Upper lobe of right lung (tissue), 1 donor: ENCODE measurements at regions not wholly inside any gene's neighbourhood (a gene's known extent, or its start where the extent isn't known, plus 50 kb on each side); places are given as distances from the start of the nearest gene placed in this dataset.

Experiments
- ATAC-seq: fragments of 200-7000 bp; cut with Tn5 transposase; one replicate; pipeline ENCODE4 v1.9.1; 2020; ENCODE audit warnings: mild to moderate bottlenecking, moderate library complexity
- DNase-seq: peaks from one replicate; pipeline ENCODE4 v3.0.0-alpha.2; 2020
- H3K27ac ChIP-seq: fragments of 200-600 bp; one replicate; pipeline ENCODE4 v1.8.0; 2022
- H3K27me3 ChIP-seq: fragments of 200-600 bp; one replicate; pipeline ENCODE4 v1.8.0; 2022; ENCODE audit warnings: mild to moderate bottlenecking
- H3K36me3 ChIP-seq: fragments of 200-600 bp; one replicate; pipeline ENCODE4 v1.8.0; 2022
- H3K4me1 ChIP-seq: fragments of 200-600 bp; one replicate; pipeline ENCODE4 v1.8.0; 2022
- H3K4me3 ChIP-seq: fragments of 200-600 bp; one replicate; pipeline ENCODE4 v1.8.0; 2022; ENCODE audit warnings: mild to moderate bottlenecking
- H3K9me3 ChIP-seq: fragments of 200-600 bp; one replicate; pipeline ENCODE4 v1.8.0; 2022
- CTCF ChIP-seq: fragments of 200-600 bp; IDR thresholded peaks from one replicate; pipeline ENCODE4 v1.8.0; 2022; ENCODE audit warnings: antibody characterized with exemption
- intact Hi-C: fragments of 100-400 bp; cut with DNase I; formaldehyde crosslinking; loops from one replicate; pipeline ENCODE4 v1.11.0; 2022
- donor health status: DM: no; HTN: yes; CAD: no; lungs with severe emphysema.

- Histone ChIP-seq H3K27ac (no peak overlapping the region), H3K4me1 (no peaks in the 10 kb centered on the region), H3K36me3 (no peaks in the 10 kb centered on the region), H3K9me3 (no peaks in the 10 kb centered on the region), H3K27me3 (no peaks in the 10 kb centered on the region), H3K4me3 (no peak overlapping the region)
- ATAC-seq (peak; percentile 34), DNase-seq (no peak)
- TF ChIP-seq CTCF: no peak
- intact Hi-C loops: no loop called here
Observed at GRCh38 chr22:49192180-49192856, 635.4 kb downstream of the BRD1 start.

GRCh38 chr22:49191506-49191980, 636.1 kb downstream of the BRD1 start:
- Histone ChIP-seq H3K27ac (no peak overlapping the region), H3K4me1 (no peaks in the 10 kb centered on the region), H3K9me3 (no peaks in the 10 kb centered on the region), H3K4me3 (no peak overlapping the region), H3K27me3 (no peaks in the 10 kb centered on the region), H3K36me3 (no peaks in the 10 kb centered on the region)
- no peak for TF ChIP-seq CTCF
- DNase-seq (no peak), ATAC-seq (no peak)
- intact Hi-C loops: no loop called here

- H3K4me1 ChIP-seq: no peaks in the 10 kb centered on the region
- no peaks in the 10 kb centered on the region for H3K9me3 ChIP-seq
- no peak overlapping the region for H3K27ac ChIP-seq
- H3K4me3 ChIP-seq: no peak overlapping the region
- ATAC-seq (no peak), DNase-seq (no peak)
- no peaks in the 10 kb centered on the region for H3K27me3 ChIP-seq
- intact Hi-C loops: no loop called here
- TF ChIP-seq CTCF: no peak
- H3K36me3 ChIP-seq: no peaks in the 10 kb centered on the region
Observed at GRCh38 chr22:49190816-49191505, 636.7 kb downstream of the BRD1 start.

GRCh38 chr22:49189871-49190270, 637.8 kb downstream of the BRD1 start:
- DNase-seq (no peak), ATAC-seq (no peak)
- Histone ChIP-seq H3K36me3 (no peaks in the 10 kb centered on the region), H3K27ac (no peak overlapping the region), H3K27me3 (no peaks in the 10 kb centered on the region), H3K4me1 (no peaks in the 10 kb centered on the region), H3K4me3 (no peak overlapping the region), H3K9me3 (no peaks in the 10 kb centered on the region)
- no peak for TF ChIP-seq CTCF
- intact Hi-C loops: no loop called here

GRCh38 chr22:49188591-49188990, 639.1 kb downstream of the BRD1 start:
- ATAC-seq (no peak), DNase-seq (no peak)
- Histone ChIP-seq H3K27me3 (no peaks in the 10 kb centered on the region), H3K27ac (no peak overlapping the region), H3K4me3 (no peak overlapping the region), H3K9me3 (no peaks in the 10 kb centered on the region), H3K36me3 (no peaks in the 10 kb centered on the region), H3K4me1 (no peaks in the 10 kb centered on the region)
- intact Hi-C loops: no loop called here
- no peak for TF ChIP-seq CTCF
